Body of pancreas (tissue), 4 donors: ENCODE measurements at regions not wholly inside any gene's neighbourhood (a gene's known extent, or its start where the extent isn't known, plus 50 kb on each side); places are given as distances from the start of the nearest gene placed in this dataset.
"Not testable (repeated sequence)": the region's sequence is repeated elsewhere in the genome, so short reads cannot be mapped to it uniquely, and the experiment has no call there.

Experiments
- ATAC-seq: fragments of 150-250 bp; one replicate; pipeline ENCODE4 v1.9.1; 2016
- DNase-seq, 4 donors: peaks; one replicate each; pipeline ENCODE4 v3.0.0-alpha.2; 2019
- H3K27ac ChIP-seq, 4 donors: fragments of 200-600 bp; sonication (generic); 1 replicate in 3 of 4; 2 replicates in 1 of 4; pipeline versions ENCODE4 v1.5.1 to v1.6.1; 2016 to 2019; ENCODE audit warnings: mild to moderate bottlenecking in 1 of 4, mixed read lengths in 1 of 4, moderate library complexity in 1 of 4
- H3K27me3 ChIP-seq, 2 donors: fragments of 200-600 bp; sonication (generic); one replicate each; pipeline ENCODE4 v1.6.0; 2016; ENCODE audit warnings: mild to moderate bottlenecking in 1 of 2
- H3K36me3 ChIP-seq, 2 donors: fragments of 200-600 bp; sonication (generic); replicated peaks in 1 of 2; 2 replicates each; pipeline ENCODE4 v1.5.1; 2016; ENCODE audit warnings: low read depth in 2 of 2; ENCODE audit not compliant: insufficient read depth in 1 of 2
- H3K4me1 ChIP-seq: fragments of 200-600 bp; sonication (generic); one replicate; pipeline ENCODE4 v1.6.0; 2016
- H3K4me3 ChIP-seq, 2 donors: fragments of 200-600 bp; sonication (generic); 1 replicate in 1 of 2; 2 replicates in 1 of 2; pipeline ENCODE4 v1.5.1; 2016 to 2019
- H3K9me3 ChIP-seq, 3 donors: fragments of 200-600 bp; sonication (generic); 1 replicate in 2 of 3; 2 replicates in 1 of 3; pipeline ENCODE4 v1.5.1; 2016
- POLR2A ChIP-seq, 3 donors: fragments of 450-650 bp; IDR thresholded peaks; one replicate each; pipeline ENCODE4 v1.6.1; 2016; ENCODE audit warnings: antibody characterized with exemption in 3 of 3, mild to moderate bottlenecking in 2 of 3
- WGBS, 2 donors: methylation state at CpG; one replicate each; pipeline ENCODE4 v1.1.5; 2017; 5-methylcytosine and 5-hydroxymethylcytosine counted together
- intact Hi-C: fragments of 100-400 bp; cut with DNase I; formaldehyde crosslinking; loops from one replicate; pipeline ENCODE4 v1.15.1; 2023
- TF ChIP-seq, protein P1 (sequence below), 7 experiments: fragments of 450-650 bp in 4 of 7; fragments of 200-600 bp in 3 of 7; sonication (generic) in 3 of 7; IDR thresholded peaks; one replicate each; pipeline ENCODE4 v1.5.1; 2016 to 2019; ENCODE audit warnings: antibody characterized with exemption in 7 of 7

DNA sequence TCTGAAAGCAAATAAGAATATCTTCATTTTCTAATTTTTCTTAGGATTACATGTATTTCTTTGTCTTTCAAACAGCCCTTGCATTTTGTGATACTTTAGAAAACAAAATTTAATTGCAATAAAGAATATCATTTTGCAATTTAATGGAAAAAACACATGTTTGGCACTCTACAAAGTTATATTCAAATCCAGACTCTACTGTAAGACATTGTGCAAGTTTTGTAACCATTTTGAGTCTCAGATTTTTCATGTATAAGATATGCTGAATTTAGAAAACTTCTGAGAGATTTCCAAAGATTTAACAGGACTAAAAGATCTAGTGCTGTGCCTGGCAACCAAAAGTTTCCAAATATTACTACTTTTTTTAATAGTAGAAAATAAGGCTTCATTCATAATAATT lies 187.1 kb upstream of the AGTR1 start:
- Histone ChIP-seq H3K4me3 (no peak overlapping the region), H3K36me3 (no peaks in the 10 kb centered on the region), H3K27ac (no peak overlapping the region), H3K27me3 (no peaks in the 10 kb centered on the region), H3K9me3 (no peaks in the 10 kb centered on the region), H3K4me1 (no peaks in the 10 kb centered on the region)
- TF ChIP-seq, protein P1, sequence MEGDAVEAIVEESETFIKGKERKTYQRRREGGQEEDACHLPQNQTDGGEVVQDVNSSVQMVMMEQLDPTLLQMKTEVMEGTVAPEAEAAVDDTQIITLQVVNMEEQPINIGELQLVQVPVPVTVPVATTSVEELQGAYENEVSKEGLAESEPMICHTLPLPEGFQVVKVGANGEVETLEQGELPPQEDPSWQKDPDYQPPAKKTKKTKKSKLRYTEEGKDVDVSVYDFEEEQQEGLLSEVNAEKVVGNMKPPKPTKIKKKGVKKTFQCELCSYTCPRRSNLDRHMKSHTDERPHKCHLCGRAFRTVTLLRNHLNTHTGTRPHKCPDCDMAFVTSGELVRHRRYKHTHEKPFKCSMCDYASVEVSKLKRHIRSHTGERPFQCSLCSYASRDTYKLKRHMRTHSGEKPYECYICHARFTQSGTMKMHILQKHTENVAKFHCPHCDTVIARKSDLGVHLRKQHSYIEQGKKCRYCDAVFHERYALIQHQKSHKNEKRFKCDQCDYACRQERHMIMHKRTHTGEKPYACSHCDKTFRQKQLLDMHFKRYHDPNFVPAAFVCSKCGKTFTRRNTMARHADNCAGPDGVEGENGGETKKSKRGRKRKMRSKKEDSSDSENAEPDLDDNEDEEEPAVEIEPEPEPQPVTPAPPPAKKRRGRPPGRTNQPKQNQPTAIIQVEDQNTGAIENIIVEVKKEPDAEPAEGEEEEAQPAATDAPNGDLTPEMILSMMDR (IDR thresholded peaks at IDR 0.05) = no peak
- no peak for TF ChIP-seq POLR2A (IDR thresholded peaks at IDR 0.05)
- ATAC-seq (no peak), DNase-seq (no peak)
- intact Hi-C loops = no loop called here

DNA sequence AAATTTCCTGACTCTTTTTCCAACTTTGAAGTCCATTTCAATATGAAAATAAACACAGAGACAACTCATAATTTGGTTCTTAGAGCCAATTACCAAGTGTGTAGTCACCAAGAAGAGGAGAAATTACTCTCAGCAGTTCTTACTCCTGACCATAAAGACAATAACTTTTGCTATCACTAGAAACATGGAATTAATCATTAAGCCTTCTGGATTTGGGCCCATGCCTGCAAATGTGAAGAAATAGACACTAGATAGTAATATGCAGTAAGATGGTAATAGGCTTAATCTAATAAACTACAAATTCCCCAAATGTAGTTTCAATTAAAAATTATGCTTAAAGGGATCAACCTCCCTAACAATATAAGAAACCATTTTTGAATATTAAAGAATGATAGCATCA lies 185.1 kb upstream of the AGTR1 start:
- Histone ChIP-seq H3K9me3 (no peaks in the 10 kb centered on the region), H3K4me1 (no peaks in the 10 kb centered on the region), H3K36me3 (no peaks in the 10 kb centered on the region), H3K27me3 (no peaks in the 10 kb centered on the region), H3K27ac (no peak overlapping the region), H3K4me3 (no peak overlapping the region)
- intact Hi-C loops = no loop called here
- DNase-seq = no peak
- TF ChIP-seq, protein P1 (IDR thresholded peaks at IDR 0.05) = no peak
- TF ChIP-seq POLR2A (IDR thresholded peaks at IDR 0.05) = no peak
- ATAC-seq = no peak

DNA sequence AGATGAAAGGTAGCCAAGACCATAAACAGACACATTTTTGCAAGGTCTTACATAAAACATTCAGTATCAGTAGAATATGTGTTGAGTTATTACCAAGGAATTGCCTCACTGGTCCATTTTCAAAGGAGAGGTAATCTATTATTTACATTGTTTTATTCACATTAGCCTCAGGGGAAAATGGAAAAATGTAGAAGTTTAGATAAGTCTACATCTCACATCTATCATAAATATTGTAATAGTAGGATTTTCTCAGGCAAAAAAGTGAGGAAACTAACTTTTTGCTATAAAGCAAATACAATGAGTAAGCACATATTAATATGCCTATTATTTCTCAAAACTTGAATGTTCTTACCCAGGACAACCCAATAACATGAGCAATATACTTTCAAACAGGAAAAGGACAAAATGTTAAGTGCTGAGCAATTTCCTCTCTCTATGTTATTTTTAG lies 184.6 kb upstream of the AGTR1 start:
- no peaks in the 10 kb centered on the region for H3K4me1 ChIP-seq
- H3K4me3 ChIP-seq = no peak overlapping the region
- intact Hi-C loops = no loop called here
- no peaks in the 10 kb centered on the region for H3K36me3 ChIP-seq
- TF ChIP-seq, protein P1 (IDR thresholded peaks at IDR 0.05) = no peak
- no peak for TF ChIP-seq POLR2A (IDR thresholded peaks at IDR 0.05)
- no peak overlapping the region for H3K27ac ChIP-seq
- H3K9me3 ChIP-seq = no peaks in the 10 kb centered on the region
- DNase-seq (no peak), ATAC-seq (no peak)
- H3K27me3 ChIP-seq = no peaks in the 10 kb centered on the region

DNA sequence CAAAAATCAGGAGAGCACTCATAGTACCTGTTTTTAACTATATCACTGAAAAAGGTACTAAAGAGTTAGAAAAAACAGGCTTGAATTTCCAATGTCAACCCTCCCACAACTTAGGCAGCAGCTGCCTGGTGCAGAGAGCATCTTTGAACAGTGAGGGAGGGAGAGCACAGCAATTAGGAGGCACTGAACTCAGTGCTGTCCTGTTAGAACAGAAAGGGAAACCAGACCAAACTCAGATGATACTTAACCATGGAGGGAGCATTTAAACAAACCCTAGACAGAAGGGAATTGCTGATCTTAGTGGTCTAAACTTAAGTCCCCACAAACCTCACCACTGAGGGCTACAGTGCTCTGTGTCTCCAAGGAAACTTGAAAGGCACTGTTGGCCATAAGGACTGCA lies 179.2 kb upstream of the AGTR1 start:
- Histone ChIP-seq H3K4me3 (no peak overlapping the region), H3K27ac (no peak overlapping the region), H3K9me3 (no peaks in the 10 kb centered on the region), H3K36me3 (no peaks in the 10 kb centered on the region), H3K4me1 (no peaks in the 10 kb centered on the region), H3K27me3 (no peaks in the 10 kb centered on the region)
- ATAC-seq (no peak), DNase-seq (no peak)
- intact Hi-C loops = no loop called here
- TF ChIP-seq, protein P1 (IDR thresholded peaks at IDR 0.05) = no peak
- TF ChIP-seq POLR2A (IDR thresholded peaks at IDR 0.05) = no peak

- H3K4me3 ChIP-seq, intact Hi-C loops, H3K27ac ChIP-seq, H3K36me3 ChIP-seq, ATAC-seq, H3K4me1 ChIP-seq, DNase-seq, H3K27me3 ChIP-seq, H3K9me3 ChIP-seq: not testable (repeated sequence)
- WGBS, 2 donors = 77 to 82% methylated on average over 13 of the region's 13 CpGs
Measured at GRCh38 chr3:148525621-148526020, 172.1 kb upstream of the AGTR1 start.
